NCI-H2196 (cell line): ENCODE measurements at regions not wholly inside any gene's neighbourhood (a gene's known extent, or its start where the extent isn't known, plus 50 kb on each side); places are given as distances from the start of the nearest gene placed in this dataset.
"Not testable (repeated sequence)": the region's sequence is repeated elsewhere in the genome, so short reads cannot be mapped to it uniquely, and the experiment has no call there.

Experiments used
- DNase-seq: peaks from one replicate; lab custom pipeline; 2025; ENCODE audit not compliant: unreplicated experiment; lab: John Stamatoyannopoulos, UW

DNA sequence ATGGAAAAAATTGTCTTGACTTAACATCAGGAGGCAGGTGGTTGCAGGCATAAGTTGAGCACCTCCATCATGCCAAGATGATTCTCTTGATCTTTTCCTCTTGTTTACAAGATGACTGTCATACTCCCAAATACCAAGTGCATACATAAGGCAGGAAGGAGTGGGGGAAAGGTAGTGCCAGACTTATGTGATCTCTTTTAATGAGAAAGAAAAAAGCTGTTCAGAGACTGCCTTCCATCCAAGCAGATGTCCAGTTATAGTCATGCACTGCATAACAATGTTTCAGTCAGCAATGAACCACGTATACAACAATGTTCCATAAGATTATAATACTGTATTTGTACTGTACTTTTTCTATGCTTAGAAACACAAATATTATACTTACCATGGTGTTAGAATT lies 135.7 kb downstream of the EHF start:
- no peak for DNase-seq

DNA sequence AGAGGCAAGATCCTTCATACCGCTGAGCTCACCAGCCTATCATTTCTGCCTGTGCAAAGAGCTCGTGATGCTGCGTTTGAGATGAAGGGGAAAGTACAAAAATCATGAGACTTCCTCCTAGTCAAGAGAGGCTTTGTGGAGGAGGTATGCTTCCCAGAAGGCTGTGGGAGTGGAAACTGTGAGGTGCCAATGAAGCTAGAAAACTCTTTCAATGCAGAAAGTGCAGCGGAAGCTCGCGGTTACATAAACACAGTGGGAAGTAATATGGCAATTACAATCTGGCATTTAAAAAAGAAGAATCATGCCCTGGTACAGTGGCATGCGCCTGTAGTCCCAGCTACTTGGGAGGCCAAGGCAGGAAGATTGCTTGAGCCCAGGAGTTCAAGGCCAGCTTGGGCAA lies 134.8 kb downstream of the EHF start:
- no peak for DNase-seq

DNA sequence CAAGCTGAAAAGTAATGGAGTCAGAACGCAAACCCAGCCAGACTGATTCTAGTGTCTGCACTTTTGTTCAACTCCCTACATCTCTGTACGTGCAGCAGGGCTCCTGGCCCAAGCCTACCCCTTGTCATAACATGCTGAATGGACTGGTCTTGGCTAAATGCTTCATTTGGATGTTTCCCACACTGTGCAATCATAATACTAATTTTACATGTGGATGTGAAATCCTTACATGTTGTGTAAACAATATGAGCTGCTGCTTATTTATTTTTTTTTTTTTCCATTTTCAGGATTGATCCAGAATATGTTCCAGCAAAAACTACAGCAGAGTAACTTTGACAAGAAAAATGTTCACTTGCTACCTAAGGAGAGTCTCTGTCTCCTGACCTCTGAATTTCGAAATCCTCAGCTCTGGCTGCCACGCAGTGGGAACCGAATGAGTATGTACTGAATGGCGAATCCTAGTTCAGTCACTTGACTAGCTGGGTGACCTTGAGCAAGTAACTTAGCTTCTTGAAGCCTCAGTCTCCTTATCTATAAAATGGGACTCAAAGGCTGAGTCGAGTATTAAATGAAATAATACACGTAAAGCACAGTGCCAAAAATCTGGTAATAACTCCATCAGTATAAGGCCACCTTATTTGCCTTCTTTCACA lies 133.4 kb downstream of the EHF start:
- DNase-seq = no peak

DNA sequence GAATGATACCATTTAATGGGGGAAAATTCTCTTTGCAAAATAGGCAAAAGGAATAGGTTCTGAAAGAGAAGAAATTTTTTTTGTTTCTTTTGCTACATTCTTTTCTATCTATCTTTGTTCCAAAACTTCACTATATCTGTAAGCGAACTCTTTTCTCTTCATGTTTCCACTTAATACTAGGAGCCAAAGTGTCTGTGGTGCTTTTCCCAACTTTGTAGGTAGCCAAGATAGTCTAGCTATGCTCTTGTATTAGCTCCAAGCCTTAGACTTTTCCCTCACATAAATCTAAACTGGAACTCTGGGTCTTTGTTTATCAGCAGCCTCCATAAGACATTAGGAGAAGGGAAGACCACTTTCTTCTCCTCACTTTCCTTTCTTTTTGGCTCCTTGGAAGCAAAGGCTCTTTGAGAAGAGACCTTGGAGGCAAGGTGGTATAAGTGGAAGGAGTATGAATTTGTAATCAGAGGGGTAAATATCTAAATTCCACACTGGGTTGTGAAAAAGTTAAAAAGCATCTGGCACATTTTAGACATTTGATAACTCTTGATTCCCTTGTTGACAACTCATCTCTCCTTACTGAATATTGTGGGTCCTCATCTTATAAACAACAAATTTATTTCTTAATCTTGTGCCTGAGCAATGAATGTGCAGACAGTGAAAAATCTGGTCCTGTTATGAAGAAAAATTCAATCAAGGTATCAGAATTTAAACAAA lies 130.0 kb downstream of the EHF start:
- DNase-seq = no peak

DNA sequence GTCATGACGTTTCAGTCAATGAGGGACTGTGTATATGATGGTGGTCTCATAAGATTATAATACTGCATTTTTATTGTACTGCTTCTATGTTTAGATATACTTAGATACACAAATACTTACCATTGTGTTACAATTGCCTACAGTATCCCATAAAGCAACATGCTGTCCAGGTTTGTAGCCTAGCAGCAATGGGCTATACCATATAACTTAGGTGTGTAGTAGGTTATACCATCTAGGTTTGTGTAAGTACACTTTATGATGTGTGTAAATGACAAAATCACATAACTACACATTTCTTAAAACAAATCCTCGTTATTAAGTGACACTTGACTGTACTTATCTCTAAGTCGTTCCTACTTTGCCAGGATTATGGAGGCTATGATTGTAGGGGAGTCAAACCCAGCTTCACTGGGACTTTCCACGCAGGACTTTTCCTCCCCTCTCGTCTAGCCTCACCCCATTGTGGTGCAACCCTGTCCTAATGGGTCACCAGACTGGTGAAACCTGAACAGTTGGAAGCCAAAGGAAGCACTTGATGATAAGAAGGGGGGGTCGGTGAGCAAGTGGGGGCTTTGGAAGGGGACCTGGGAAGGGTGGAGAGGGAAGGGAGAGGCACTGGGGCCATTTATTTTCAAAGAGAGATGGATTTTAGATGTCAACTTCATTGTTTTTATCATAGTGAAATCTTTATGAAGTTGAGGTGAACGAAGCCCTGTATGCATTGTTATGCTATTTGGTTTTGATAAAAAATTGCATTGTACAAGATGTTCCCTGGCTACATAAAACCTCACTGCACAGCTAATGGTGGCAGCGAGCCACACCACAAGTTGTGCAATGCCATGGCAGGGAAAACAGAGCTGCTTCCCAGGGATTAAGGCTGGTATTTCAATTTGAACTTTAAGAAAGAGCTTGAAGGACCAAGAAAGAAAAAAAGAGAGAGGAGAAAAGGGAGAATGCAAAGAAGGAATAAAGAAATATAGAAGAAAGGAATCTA lies 129.1 kb downstream of the EHF start:
- peak; percentile 27 for DNase-seq

DNA sequence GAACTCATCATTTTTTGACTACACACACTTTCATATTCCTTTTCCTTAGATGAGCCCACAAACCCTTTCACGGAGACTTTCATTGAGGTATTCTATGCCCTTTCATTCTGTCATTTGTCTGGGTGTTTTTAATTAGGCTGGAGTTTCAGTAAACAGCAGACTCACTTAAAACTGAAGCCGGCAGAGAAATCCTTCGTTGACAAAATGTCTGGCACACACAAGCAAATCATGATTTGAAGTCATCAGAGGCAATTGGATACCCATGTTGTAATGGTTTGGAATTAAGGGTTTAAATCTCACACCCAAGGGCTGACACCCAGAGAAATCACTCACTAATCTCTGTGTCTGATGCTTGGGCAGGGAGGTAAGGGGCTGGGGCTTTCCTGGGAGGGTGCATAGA lies 127.1 kb downstream of the EHF start:
- no peak for DNase-seq

DNA sequence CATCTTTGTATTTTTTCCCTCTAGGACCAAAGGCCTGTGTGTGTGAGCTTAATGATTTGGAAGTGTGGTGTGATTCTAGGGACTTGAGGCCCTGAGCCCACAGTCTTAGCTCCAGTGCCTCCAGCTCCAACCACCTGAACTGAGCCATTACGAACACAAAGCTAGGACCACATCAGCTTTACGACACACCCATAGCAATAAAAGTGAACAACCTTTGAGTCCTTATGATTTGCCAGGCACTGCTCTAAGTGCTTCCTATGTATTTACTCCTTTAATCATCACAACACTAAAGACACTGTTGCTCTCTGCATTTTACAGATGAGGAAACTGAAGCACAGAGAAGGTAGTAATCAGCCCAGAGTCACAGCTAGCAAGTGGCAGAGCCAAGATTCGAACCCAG lies 126.4 kb downstream of the EHF start:
- no peak for DNase-seq

DNA sequence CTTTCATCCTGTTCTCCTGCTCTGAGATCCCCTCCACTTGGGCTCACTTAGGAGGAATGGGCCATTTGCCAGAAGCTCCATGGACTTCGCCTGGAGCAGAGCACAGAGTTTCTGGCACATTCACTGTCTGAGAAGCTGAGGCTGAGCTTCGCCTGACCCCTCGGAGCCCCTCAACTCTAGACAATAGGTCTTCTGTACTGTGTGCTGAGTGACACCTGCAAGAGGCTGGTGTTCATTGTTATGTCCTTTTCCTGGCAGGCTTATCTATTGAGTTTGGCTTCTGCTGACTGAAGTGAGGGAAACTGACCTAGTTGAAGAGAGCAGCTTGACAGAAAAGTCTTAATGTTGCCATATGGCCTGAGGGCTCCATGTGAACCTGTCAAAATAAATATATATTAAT lies 124.3 kb downstream of the EHF start:
- DNase-seq = peak; percentile 37

DNA sequence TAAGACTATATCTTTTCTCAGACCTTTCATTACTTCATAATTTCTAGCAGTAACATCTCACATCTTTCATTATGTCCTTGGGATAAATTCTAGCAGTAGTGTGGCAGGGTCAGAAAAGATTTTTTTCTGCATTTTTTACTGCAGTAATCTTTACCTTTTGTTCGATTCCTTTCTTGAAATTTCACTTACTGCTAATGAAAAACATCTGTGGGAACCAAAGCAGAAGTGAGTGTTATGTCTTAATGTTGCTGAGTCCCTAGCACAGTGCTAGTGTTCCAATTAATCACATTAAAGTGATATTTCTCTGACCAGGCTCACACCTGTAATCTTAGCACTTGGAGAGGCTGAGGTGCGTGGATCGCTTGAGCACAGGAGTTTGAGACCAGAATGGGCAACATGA lies 123.6 kb downstream of the EHF start:
- DNase-seq = no peak

DNA sequence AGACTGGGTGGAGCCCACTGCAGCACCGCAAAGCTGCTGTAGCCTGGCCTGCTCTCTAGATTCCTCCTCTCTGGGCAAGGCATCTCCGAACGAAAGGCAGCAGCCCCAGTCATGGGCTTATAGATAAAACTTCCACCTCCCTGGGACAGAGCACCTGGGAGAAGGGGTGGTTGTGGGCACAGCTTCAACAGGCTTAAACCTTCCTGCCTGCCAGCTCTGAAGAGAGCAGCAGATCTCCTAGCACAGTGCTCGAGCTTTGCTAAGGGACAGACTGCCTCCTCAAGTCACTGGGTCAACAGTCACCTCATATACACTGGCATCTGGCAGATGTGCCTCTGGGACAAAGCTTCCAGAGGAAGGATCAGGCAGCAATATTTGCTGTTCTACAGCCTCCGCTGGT lies 117.3 kb downstream of the EHF start:
- DNase-seq = no peak

DNA sequence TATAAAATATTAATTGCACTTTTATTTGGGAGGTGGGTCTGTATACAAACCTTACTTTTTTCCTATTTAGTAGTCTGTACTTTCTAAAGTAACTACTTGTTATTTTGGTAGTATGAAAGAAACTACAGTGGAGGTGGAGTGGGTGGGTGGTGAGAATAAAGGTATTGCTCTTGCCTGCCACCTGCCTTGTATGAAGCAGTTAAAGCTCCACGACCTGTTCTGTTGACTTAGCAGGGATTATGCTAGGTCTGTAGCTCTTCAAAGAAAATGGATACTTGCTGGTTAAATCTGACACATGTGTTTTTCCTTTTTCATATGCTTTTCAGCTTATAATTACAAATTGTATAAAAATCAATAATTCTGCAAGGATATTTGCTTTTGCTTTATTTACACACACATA lies 111.9 kb downstream of the EHF start:
- peak; percentile 6 for DNase-seq

DNA sequence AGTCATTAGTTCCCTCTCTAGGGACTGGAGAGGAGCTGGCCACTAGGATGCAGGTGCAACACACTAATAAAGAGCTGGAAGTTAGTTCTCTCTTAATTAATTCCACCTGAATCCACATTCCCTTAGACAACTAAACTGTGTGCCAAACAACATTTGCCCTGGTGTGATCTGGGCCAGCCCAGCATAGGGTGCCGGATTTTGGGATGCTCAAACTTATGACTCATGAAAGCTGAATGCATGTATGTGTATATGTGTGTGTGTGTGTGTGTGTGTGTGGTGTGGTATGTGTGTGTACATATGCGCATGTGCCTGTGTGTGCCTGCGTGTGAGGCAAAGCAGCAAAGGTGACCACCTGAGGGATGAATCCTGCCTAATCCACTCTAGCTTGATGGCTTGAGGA lies 110.7 kb downstream of the EHF start:
- no peak for DNase-seq

DNA sequence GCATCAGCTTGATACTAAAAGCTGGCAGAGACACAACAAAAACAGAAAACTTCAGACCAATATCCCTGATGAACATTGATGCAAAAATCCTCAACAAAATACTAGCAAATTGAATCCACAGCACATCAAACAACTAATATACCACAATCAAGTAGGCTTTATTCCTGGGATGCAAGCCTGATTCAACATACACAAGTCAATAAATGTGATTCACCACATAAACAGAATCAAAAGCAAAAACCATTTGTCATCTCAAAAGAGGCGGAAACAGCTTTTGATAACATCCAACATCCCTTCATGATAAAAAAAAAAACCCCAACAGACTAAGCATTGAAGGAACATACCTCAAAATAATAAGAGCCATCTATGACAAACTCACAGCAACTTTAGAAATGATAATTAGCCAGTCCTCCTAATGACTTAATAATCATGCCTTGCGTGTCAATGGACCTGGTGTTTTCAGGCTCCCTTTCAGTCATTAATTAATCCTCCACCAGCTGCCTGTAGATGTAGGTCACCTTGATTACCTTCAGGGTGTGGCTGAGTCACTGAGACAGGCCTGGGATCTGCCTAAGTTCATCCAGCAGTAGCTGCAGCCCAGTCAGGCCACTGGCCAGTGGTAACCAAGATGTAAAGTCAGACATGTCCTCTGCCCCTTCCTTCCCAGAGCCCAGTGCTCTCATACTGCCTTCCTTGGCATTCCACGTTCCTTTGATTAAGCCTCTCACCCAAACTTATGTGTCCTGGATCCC lies 109.8 kb downstream of the EHF start:
- DNase-seq = no peak

DNA sequence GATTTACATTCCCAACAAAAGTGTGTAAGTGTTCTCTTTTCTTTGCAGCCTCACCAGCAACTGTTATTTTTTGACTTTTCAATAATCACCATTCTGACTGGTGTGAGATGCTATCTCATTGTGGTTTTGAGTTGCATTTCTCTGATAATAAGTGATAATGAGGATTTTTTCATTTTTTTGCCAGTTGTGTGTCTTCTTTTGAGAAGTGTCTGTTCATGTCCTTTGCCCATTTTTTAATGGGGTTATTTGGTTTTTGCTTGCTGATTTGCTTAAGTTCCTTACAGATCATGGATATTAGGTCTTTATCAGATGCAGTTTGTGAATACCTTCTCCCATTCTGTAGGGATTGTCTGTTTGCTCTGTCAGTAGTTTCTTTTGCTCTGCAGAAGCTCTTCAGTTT lies 107.7 kb downstream of the EHF start:
- DNase-seq = no peak

DNA sequence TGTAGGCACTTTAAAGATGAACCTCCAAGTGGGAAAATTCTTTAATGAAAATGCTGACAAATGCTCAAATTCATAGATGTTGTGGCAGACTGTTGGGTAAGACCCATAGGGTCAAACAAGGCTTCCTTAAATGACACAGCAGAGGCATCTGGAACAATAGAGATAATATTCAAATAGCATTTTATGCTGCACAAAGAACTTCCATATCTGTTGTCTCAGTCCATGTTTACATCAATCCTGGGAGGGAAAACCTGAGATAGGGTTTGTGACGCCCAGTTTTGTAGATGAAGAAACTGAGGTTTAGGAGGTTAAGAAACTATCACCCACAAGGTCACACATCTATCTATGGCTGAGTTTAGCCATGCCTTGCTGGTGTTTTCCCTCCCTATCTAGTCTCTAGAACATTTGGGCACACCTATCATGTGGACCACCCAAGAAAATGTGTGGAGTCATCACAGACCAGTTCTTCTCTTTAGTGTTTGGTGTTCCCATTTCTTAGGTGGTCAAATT lies 106.4 kb downstream of the EHF start:
- DNase-seq = no peak

DNA sequence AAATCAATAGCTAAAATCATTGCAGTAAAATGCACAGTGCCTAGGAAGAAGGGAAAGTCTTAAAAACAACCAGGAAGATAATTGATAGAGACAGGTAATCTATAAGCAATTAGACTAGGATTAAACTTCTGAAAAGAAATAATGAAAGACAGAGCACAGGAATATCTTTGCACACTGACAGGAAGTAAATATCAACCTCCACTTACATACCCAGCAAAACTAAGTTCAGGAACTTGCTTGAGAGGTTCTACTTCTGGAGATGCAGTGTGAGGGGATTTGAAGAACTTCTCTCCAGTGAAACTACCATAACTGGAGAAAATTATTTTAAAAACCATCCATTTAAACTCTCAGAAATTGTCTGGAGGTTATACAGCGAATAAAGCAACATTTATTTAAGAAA lies 104.1 kb downstream of the EHF start:
- no peak for DNase-seq

DNA sequence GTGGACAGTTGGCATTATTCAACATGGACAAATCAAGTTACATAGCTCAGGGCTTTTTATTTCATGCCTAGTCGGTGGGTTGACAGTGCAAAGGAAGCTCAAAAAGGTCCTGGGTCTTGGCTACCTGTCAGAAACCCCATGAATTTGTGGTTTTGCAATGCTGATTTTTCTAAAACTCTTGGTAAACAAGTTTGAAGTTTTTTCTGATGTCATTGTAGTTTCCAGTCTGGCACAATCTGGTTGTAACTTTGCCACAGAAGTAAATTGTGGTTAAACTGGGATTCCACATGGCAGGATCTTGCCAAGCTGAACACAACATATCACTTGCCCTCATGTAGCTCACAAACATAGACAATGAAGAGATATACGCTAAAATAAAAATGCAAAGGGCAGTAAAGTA lies 100.8 kb downstream of the EHF start:
- no peak for DNase-seq

DNA sequence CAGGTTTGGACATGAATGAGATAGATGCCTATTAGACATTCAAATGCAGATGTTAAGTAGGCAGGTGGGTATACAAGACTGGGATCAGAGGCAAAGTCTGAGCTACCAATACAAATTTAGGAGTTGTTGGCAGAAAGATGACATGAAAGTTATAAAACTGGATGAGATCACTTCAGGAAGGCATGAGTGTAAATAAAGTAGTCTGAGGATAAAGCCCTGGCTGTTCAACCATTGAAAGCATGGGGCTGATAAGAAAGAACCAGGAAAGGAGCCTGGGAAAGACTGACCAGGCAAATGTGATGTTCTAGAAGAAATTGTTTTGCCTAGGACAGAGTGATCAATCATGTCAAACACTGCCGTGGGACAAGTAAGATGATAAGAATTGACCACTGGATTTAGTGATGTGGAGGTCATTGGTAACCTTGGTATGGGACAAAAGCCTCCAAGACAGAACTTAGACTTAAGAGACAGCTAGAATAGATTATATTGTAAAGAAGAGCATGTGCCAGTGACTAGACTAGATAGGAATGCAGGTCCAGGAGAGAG lies 98.5 kb downstream of the EHF start:
- DNase-seq = no peak

DNA sequence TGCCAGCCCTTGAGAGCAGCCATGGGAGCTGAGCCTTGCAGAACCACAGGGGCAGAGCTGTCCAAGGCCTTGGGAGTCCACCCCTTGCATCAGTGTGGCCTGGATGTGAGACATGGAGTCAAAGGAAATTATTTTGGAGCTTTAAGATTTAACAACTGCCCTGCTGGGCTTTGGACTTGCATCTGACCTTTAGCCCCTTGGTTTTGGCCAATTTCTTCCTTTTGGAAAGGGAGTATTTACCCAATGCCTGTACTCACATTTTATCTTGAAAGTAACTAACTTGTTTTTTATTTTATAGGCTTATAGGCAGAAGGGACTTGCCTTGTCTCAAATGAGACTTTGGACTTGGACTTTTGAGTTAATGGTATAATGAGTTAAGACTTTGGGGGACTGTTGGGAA lies 92.7 kb downstream of the EHF start:
- not testable (repeated sequence) for DNase-seq
